ENCODE measurements at regions not wholly inside any gene's neighbourhood (a gene's known extent, or its start where the extent isn't known, plus 50 kb on each side); places are given as distances from the start of the nearest gene placed in this dataset.

DNA sequence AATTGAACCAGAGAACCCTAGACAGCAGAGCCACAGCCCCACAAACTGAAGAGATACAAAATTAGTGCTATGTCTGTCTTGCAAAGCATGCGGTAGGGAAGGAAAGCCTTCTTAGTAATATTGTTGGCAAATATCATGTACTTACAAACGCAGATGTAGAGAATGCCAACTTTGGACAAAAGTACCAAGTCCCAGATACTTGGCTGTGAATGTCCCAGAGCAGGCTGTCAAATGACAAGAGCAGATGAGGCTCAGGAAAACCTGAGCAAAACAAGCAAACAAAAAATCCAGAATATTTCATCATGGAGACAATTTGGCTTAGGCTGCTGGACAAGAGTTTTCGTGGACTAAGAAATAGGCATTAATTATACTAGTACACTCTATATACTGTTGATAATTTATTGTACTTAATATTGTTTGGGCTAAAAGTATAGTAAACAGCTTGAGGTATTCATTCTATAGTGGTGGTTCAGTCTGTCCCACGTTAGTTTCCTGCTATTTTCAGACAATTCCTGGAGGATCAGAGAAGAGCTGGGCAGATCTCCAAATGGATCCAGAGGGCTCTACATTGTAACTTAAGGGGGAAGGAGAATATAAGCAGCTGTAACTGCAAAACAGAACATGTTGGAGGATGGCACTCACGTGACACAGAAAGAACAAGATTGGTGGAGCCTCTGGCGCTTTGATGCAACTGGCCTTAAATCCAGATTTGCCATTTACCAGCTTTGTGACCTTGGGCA, 329.8 kb downstream of the ATP23 start:
- no peak for DNase-seq

DNA sequence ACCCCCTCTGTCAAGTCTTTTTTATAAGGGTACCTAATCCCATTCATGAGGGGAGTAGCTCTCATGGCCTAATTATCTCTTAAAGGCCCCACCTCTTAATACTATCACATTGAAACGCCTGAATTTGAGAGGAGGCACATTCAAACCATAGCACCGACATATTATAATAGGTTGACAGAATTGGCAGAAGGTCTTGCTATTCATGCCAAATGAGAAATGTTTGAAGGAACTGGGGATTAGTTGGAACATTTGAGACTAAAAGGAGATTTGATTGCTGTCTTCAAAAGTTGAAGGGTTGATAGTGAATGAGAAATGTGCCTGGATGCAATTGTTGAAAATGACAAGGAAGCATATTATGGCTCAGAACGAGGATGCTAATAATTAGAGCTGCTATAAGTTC, 331.1 kb downstream of the ATP23 start:
- no peak for DNase-seq

DNA sequence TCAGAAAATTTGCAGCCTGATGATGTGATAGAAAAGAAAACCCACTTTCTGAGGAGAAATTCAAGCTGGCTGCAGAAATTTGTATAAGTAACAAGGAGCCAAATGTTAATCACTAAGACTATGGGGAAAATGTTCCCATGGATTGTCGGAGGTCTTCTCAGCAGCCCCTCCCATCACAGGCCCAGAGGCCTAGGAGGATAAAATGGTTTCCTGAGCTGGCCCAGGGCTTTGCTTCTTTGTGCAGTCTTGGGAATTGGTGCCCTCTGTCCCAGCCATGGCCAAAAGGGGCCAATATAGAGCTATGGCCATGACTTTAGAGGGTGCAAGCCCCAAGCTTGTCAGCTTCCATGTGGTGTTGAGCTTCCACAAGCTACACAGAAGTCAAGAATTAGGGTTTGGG, 335.9 kb downstream of the ATP23 start:
- no peak for DNase-seq

GRCh38 chr12:58283553-58283952, 342.2 kb downstream of the ATP23 start:
- no peak for DNase-seq

DNA sequence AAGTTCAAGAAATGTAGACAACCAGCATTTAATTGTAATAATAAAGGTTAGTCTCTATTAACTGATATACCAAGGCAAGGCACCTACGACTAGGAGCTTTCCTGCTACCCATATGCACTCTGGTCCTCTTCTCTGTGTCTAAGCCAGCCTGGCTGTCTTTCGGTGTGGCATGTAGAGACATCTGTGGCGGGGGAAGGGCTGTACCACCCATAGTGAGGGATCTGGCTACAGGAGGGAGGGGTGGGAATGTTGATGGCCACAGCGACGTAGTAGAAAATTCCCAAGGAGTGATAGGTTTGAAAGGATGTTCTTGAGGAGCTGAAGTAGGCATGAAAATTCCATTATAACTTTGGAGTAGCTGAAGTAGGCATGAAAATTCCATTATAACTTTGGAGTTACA, 344.2 kb downstream of the ATP23 start:
- no peak for DNase-seq

- no peak for DNase-seq
Measured at GRCh38 chr12:58286353-58286752, 345.0 kb downstream of the ATP23 start.

- no peak for DNase-seq
Measured at GRCh38 chr12:58288190-58288589, 346.8 kb downstream of the ATP23 start.

DNA sequence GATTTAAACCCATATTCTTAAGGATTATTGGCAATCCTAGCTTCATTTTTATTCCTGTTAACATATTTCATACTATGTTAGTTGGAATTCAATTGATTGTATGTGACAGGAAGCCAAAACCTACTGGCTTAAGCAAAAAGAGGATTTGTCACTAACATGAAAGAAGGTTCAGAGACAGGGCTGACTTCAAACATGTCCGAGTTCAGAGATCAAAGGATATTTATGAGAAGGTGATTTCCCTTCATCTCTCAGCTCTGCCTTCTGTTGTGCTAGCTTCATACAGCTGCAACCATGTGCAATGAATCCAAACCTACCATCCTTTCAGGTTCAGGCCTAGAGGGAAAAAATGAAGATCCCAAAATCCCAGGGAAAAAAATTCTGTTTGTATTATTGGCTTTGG, 349.7 kb downstream of the ATP23 start:
- DNase-seq, result no peak

DNA sequence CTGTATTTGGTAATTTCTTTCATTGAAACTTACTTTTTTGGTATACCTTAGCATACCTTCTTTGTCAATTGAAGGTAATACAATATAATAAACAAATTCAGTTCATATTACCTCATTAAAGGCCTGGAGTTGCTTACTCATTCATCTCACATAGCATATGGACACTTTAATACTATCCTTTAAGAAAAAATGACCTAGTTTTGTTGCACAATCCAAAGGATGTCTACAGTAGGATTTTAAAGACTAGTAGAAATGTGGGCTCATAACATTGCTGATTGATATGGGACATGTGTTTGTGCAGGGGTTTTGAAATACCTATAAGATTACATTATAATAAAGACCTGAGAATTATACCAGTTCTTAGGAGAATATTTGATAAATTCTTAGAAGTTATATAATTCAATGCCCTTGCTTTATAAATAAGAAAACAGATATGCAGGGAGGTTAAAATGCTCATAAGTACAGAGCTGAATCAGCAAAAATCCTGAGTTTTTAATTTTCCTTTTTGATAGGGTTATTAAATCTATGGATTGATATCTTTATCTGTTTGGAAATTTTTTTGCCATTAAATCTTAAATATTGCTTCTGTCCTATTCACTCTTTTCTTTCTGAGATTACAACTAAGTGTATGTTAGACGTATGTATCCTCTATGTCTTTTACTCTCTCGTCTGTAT, 352.1 kb downstream of the ATP23 start:
- DNase-seq, result no peak

DNA sequence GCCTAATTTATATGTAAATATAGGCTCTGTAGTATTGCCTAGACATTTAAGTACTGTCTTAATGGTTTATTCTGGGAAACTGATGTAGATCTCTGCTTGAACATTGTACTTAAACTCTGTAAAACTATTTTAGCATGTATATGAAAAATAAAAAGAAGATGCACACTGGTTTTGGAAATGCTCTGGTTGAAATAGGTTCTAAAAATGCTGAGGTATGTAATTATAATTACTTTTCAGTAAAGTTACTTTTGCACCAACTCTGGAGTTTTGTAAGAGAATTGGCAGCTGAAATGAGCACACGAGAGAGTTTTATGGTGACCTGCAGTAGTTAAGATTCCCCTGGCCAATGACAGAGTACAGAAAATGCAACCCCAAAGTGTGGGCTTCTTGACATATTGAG, 353.9 kb downstream of the ATP23 start:
- no peak for DNase-seq

- DNase-seq, result no peak
Measured at GRCh38 chr12:58296863-58297262, 355.5 kb downstream of the ATP23 start.

- DNase-seq, result no peak
Measured at GRCh38 chr12:58298803-58299202, 357.4 kb downstream of the ATP23 start.

DNA sequence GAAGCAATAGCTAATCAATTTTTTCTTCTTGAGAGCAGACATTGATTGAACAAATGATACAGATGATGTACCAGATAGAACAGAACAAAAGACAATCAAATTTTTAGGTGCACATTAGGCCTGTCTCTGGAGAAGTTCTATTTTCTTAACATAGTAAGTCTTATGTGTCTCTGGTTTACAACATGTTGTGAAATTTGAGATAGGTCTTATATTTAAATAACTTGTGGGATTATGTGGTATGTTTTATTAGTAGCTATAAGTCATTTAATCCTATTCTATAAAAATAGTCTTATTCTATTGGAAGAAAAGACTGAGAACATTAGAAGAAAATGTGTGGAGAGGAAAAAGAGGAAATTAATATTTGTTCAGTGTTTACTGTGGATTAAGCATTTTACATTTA, 358.0 kb downstream of the ATP23 start:
- no peak for DNase-seq

DNA sequence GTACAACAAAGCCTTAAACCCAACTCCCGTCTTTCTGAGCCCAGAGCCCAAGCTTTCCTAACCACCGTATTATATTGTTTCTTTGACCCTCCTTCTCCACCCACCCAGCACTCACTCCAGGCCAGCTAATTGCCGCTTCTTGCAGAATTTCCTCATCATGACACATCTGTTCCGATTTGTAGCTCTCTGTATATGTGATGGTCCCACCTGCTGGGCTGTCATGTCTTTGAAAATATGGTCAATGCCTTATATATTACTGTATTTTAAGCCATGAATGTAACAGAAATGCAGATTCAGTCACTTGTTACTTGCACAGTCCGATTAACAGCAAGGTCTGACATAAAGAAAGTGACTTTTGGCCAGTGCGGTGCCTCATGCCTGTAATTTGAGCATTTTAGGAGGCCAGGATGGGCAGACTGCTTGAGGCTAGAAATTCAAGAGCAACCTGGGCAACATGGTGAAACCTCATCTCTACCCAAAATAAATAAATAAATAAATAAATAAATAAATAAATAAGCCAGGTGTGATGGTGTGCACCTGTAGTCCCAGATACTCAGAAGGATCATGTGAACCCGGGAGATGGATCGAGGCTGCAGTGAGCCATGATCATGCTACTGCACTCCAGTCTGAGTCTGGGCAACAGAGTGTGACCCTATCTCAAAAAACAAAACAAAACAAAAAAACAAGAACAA, 359.8 kb downstream of the ATP23 start:
- no peak for DNase-seq

- DNase-seq, result no peak
Measured at GRCh38 chr12:58301730-58302122, 360.4 kb downstream of the ATP23 start.

- no peak for DNase-seq
Measured at GRCh38 chr12:58302487-58303011, 361.2 kb downstream of the ATP23 start.

GRCh38 chr12:58306266-58307000, 365.1 kb downstream of the ATP23 start:
- DNase-seq, result no peak

- no peak for DNase-seq
Measured at GRCh38 chr12:58309806-58310205, 368.4 kb downstream of the ATP23 start.

DNA sequence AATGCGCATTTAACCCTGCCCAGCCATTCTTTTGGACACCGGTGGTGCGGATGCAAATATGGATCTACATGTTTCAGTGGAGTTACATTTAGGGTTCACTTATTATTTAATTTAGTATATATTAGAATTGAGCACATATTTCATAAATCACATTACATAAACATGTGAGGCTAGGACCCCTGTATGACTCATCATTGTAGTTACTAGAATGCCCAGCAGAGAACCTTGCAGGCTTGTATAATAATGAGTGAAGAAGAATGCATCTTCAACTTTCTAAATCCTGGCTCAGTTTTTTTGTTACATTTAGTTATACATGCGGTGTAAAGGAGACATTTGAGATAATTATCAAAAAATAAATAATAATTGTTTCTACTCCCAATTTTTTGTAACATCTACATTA, 369.0 kb downstream of the ATP23 start:
- no peak for DNase-seq

GRCh38 chr12:58310809-58311622, 369.6 kb downstream of the ATP23 start:
- no peak for DNase-seq

DNA sequence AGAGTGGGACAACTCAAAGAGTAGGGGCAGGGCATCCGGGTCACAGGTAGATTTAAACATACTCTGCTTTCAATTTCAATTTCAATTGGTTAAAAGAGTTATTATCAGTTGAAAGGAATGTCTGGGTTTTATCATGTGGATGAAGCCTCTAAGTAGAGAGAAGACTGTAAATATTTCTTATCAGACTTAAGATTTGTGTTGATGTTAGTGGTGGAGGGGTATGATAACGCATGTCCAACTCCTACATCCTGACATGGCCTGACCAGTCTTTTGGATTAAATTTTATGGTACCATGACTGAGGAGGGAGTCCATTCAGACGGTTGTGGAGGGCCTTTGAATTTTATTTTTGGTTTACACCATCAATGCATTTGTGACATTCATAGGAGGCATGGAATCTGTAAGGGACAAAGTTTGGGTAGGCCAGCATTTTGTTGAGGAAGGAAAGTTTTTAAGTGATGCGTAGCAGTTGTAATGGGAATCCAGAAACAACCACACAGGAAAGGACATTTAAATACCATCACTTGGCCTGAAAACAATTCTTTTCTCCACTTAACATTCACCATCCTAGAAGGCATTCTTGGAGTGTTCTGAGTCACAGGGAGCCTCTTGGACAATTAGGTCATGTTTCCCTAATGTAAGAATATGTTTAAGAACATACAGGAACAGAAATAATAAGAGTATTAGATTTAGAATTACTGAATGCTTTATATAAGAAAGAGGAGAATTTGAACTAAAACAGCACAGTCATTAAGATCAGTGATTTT, 371.9 kb downstream of the ATP23 start:
- DNase-seq, result no peak

Measured in CD4-positive, alpha-beta T cell treated with Interleukin-17A for 4 hours (primary cell).